GM21825 (cell line): ENCODE measurements at regions not wholly inside any gene's neighbourhood (a gene's known extent, or its start where the extent isn't known, plus 50 kb on each side); places are given as distances from the start of the nearest gene placed in this dataset.
"Not testable (repeated sequence)": the region's sequence is repeated elsewhere in the genome, so short reads cannot be mapped to it uniquely, and the experiment has no call there.

Experiments
- ATAC-seq: cut with Tn5 transposase; IDR thresholded peaks from one replicate; pipeline ENCODE4 v1.9.1; 2021; ENCODE audit warnings: mild to moderate bottlenecking, moderate library complexity; ENCODE audit not compliant: unreplicated experiment

- ATAC-seq: no peak
These were observed 205.7 kb downstream of the TANC2 start for GRCh38 chr17:63171428-63172393.

- ATAC-seq: no peak
These were observed 207.4 kb downstream of the TANC2 start for GRCh38 chr17:63173450-63173849.

- ATAC-seq: no peak
These were observed 207.9 kb downstream of the TANC2 start for GRCh38 chr17:63173903-63174302.

GRCh38 chr17:63178530-63178929 lies 212.5 kb downstream of the TANC2 start:
- ATAC-seq: no peak

- no peak for ATAC-seq
These were observed 215.8 kb downstream of the TANC2 start for GRCh38 chr17:63181856-63182255.

GRCh38 chr17:63185420-63185819 lies 219.4 kb downstream of the TANC2 start:
- no peak for ATAC-seq

GRCh38 chr17:63189082-63189481 lies 223.0 kb downstream of the TANC2 start:
- ATAC-seq: no peak

- no peak for ATAC-seq
These were observed 223.9 kb downstream of the TANC2 start for GRCh38 chr17:63189930-63190329.

GRCh38 chr17:63190821-63191370 lies 224.9 kb downstream of the TANC2 start:
- ATAC-seq: no peak

GRCh38 chr17:63191610-63192009 lies 225.6 kb downstream of the TANC2 start:
- ATAC-seq: no peak

- no peak for ATAC-seq
These were observed 227.8 kb downstream of the TANC2 start for GRCh38 chr17:63193827-63194226.

GRCh38 chr17:63196772-63197335 lies 230.8 kb downstream of the TANC2 start:
- no peak for ATAC-seq

GRCh38 chr17:63203652-63204051 lies 237.6 kb downstream of the TANC2 start:
- no peak for ATAC-seq

- no peak for ATAC-seq
These were observed 224.2 kb downstream of the CYB561 start for GRCh38 chr17:63221939-63222338.

GRCh38 chr17:63222655-63223054 lies 223.5 kb downstream of the CYB561 start:
- no peak for ATAC-seq

GRCh38 chr17:63223212-63223911 lies 222.7 kb downstream of the CYB561 start:
- ATAC-seq: no peak

- no peak for ATAC-seq
These were observed 221.5 kb downstream of the CYB561 start for GRCh38 chr17:63224644-63225043.

GRCh38 chr17:63226720-63227119 lies 219.4 kb downstream of the CYB561 start:
- not testable (repeated sequence) for ATAC-seq

- ATAC-seq: not testable (repeated sequence)
These were observed 215.0 kb downstream of the CYB561 start for GRCh38 chr17:63231015-63231620.

GRCh38 chr17:63232565-63233310 lies 213.4 kb downstream of the CYB561 start:
- ATAC-seq: no peak
